Memory B cell (primary cell): ENCODE measurements at regions not wholly inside any gene's neighbourhood (a gene's known extent, or its start where the extent isn't known, plus 50 kb on each side); places are given as distances from the start of the nearest gene placed in this dataset.

ENCODE experiments used
- ATAC-seq: fragments of 150-1000 bp; cut with Tn5 transposase; 2 replicates; pipeline ENCODE4 v1.10.0; 2021; ENCODE audit warnings: low read depth, mild to moderate bottlenecking, moderate library complexity
- DNase-seq, 2 donors: peaks; one replicate each; pipeline ENCODE4 v3.0.0; 2022; ENCODE audit warnings: low spot score in 2 of 2
- H3K27ac Mint-ChIP-seq: one replicate; pipeline ENCODE4 v1.8.0; 2022; ENCODE audit warnings: mild to moderate bottlenecking, moderate library complexity, mixed read lengths
- H3K27me3 Mint-ChIP-seq: one replicate; pipeline ENCODE4 v1.8.0; 2022; ENCODE audit warnings: mixed read lengths
- H3K36me3 Mint-ChIP-seq: one replicate; pipeline ENCODE4 v1.8.0; 2022; ENCODE audit warnings: mild to moderate bottlenecking, mixed read lengths
- H3K4me1 Mint-ChIP-seq: one replicate; pipeline ENCODE4 v1.8.0; 2022; ENCODE audit warnings: mixed read lengths
- H3K4me3 Mint-ChIP-seq: one replicate; pipeline ENCODE4 v1.8.0; 2022; ENCODE audit warnings: mild to moderate bottlenecking, moderate library complexity, mixed read lengths
- H3K9me3 Mint-ChIP-seq: one replicate; pipeline ENCODE4 v1.8.0; 2022; ENCODE audit warnings: mixed read lengths

DNA sequence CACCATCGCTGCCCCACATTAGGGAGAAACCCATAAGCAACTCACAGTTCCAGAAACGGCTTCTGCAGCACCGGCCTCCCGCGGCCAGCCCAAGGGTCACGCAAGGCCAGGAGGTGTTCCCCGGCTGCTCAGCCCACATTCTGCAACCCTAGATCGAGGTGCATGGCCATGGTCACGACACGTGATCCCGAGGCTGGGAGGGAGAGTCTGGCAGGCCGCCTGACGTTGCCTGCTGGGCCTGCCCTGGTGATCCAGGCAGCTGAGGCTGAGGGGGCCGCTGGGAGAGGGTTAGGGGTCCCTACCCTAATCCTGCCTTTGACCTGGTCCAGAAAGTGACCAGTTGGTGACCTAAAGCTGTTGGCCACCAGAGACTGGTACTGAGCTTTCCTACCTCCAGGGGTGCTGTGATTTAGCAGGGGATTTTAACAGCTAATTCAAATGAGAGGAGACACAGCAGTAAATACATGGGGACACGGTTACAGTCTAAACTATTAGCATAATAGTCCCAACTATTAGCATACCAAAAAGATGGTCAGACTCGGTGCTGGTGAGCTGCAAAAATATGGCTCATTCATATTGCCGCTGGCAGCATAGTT, 97.4 kb upstream of the CIBAR2 start:
- ATAC-seq (no peak), DNase-seq (no peak)
- Mint-ChIP-seq H3K4me3 (no peak overlapping the region), H3K9me3 (no peaks in the 10 kb centered on the region), H3K36me3 (no peaks in the 10 kb centered on the region), H3K27me3 (peaks cover 11% of the 10 kb centered on the region), H3K27ac (no peak overlapping the region), H3K4me1 (no peaks in the 10 kb centered on the region)

DNA sequence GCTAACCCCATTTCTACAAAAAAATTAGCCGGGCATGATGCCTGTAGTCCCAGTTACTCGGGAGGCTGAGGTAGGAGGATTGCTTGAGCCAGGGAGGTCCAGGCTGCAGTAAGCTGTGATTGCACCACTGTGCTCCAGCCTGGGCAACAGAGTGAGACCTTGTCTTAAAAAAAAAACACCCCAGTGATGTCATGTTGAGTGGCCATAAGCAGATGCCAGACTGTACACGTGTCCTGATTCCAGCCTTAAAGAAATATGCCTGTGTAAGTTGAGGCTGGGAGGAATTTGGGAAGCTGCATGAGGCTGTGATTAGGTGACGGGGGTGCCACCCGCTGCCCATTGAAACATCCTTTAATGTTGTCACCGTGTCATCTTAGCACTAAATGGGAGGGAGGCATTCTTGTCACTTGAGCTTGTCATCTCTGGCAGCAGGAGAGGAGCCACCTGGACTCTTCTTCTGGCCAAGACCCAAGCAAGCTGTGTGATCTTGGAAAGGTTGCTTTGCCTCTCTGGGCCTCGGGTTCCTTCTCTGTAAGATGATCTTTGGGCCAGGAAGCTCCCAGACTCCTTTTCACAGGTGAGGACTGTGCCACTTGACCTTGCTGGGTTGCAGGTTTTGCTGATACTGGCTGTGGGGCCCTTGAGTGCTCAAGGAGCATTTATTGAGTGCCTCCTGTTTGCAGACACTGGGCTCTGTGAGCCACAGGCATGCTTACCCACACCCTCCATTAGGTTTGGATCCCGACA, 98.3 kb upstream of the CIBAR2 start:
- peaks cover 12% of the 10 kb centered on the region for H3K27me3 Mint-ChIP-seq
- no peak overlapping the region for H3K27ac Mint-ChIP-seq
- no peaks in the 10 kb centered on the region for H3K36me3 Mint-ChIP-seq
- H3K4me3 Mint-ChIP-seq: no peak overlapping the region
- no peak for DNase-seq
- H3K4me1 Mint-ChIP-seq: no peaks in the 10 kb centered on the region
- no peak for ATAC-seq
- H3K9me3 Mint-ChIP-seq: no peaks in the 10 kb centered on the region

DNA sequence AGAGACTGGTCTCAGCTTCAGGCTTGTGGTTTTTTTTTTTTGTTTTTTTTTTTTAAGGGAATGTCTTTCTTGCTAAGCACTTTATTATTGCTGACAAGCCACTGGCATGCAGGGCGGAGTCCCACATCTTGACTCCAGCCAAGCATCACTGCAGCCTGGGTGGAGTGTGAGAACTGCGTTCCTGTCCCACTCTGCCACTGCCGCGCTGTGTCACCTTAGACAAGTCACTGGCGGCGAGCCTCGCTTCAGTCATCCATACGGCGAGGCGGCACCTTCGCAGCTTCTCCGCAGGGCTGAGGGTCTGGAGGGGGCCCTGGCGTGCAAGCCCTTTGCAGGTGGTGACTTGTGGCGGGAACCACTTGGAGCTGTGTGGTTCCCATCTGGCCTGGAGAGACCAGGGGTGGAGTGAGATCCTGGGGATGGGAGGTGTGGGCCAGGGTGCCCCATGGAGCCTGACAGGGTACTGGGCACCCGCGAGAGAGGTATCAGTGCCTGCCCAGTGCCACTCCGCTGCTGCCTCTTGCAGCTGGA, 99.1 kb upstream of the CIBAR2 start:
- Mint-ChIP-seq H3K4me1 (no peaks in the 10 kb centered on the region), H3K9me3 (no peaks in the 10 kb centered on the region), H3K36me3 (no peaks in the 10 kb centered on the region), H3K27ac (no peak overlapping the region), H3K27me3 (peaks cover 9% of the 10 kb centered on the region), H3K4me3 (no peak overlapping the region)
- no peak for ATAC-seq
- no peak for DNase-seq

DNA sequence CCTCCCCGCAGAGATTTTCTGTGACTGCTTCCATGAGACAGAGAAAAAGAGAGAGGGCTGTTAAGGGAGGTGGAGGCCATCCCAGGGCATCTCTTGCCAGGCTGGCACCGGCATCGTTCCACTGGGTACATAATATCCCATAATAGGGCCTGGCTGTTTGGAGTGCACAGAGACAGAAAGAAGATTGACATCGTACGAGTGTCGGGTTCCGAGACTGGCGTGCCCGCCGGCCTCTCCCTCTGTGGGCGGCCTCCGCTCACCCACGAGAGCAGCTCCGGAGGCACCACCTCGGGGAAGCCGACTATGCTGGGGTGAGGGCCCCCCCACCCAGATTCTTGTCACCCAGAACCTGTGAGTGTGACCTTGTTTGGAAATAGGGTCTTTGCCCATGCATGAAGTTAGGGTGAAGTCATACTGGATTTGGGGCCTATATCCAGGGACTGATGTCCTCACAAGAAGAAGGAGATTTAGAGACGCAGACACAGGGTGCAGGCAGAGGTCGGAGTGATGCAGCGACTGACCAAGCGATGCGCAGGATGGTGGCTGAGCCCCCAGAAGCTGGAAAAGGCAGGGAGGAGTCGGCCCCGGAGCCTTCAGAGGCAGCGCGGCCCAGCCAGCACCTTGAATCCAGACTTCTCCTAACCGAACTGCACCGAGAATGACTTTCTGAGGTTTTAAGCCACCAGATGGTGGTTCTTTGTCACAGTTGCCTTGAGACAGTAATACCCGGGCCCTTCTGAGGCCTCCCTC, 101.8 kb upstream of the CIBAR2 start:
- peaks cover 9% of the 10 kb centered on the region for H3K27me3 Mint-ChIP-seq
- H3K4me3 Mint-ChIP-seq: no peak overlapping the region
- H3K27ac Mint-ChIP-seq: no peak overlapping the region
- H3K4me1 Mint-ChIP-seq: no peaks in the 10 kb centered on the region
- H3K36me3 Mint-ChIP-seq: no peaks in the 10 kb centered on the region
- DNase-seq (no peak), ATAC-seq (no peak)
- H3K9me3 Mint-ChIP-seq: no peaks in the 10 kb centered on the region

DNA sequence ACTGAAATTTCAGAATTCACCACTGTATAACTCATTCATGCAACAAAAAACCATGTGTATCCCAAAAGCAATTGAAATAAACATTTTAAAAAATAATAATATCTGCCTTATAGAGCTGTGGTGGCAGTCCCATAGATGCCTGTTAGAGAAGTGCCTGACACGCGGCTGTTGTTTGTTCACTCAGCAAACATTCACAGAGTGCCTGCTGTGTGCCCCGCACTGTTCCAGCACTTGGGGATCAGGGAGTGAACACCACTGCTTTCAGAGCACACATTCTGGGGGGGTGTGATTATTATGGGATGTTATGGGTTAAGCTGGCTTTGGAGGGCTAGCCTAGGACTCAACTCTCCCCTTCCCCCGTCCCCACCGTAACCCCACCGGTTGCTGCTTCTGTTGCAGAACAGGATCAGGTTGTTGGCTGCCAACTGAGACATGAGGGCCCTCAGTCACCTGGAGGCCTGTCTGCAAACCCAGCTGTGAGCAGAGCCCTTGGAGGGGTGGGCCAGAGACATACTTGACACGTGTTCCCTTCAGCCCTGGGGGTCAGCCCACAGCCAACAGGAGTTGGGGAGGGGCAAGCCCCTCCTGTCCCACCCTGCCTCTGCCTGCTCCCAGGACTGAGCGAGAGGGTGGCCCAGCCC, 103.3 kb upstream of the CIBAR2 start:
- no peak for DNase-seq
- H3K4me3 Mint-ChIP-seq: no peak overlapping the region
- peaks cover 9% of the 10 kb centered on the region for H3K27me3 Mint-ChIP-seq

DNA sequence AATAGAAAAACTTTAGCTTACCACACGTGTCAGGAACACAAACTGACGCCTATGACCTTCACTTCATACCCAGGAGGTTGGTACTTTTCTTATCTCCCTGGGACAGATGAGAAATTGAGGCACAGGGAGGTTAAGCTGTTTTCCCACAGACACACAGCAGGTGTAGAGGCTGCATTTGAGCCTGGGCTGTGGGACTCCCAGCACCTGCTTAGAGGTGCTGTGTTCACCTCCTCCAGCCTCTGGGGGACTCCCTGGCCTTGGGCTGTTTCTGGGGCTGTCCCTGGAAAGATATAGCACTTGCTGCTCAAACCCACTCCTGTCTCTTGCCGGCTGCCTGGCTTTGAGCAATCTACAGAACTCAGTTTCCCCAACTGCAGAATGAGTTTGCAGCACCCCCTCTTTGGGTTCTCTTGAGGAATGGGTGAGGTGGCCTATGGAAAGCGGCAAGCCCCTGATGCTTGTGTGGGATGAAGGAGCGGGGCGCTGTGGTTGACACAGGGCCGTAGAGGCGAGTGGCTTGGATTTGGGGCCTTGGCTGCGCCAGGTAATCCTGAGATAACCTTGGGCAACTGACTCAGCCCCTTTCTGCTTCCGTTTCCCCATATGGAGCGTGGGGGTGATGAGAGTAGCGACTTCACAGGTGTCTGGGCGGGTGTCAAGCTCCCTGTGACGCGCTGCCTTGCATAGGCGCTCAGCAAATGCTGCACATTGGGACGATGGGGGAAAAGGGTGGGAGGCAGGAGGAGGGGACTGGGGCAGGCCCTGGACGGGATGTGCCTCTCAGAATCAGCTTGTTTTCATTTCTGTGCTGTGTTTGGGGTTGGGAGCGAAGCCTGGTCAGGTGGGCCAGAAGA, 104.5 kb upstream of the CIBAR2 start:
- Mint-ChIP-seq H3K4me1 (no peaks in the 10 kb centered on the region), H3K27me3 (peaks cover 13% of the 10 kb centered on the region), H3K27ac (no peak overlapping the region), H3K36me3 (no peaks in the 10 kb centered on the region), H3K9me3 (no peaks in the 10 kb centered on the region), H3K4me3 (no peak overlapping the region)
- ATAC-seq (no peak), DNase-seq (no peak)

More for the DNA sequence above, 103.3 kb upstream of the CIBAR2 start:
- Mint-ChIP-seq H3K4me1 (no peaks in the 10 kb centered on the region), H3K36me3 (no peaks in the 10 kb centered on the region), H3K9me3 (no peaks in the 10 kb centered on the region), H3K27ac (no peak overlapping the region)
- no peak for ATAC-seq

DNA sequence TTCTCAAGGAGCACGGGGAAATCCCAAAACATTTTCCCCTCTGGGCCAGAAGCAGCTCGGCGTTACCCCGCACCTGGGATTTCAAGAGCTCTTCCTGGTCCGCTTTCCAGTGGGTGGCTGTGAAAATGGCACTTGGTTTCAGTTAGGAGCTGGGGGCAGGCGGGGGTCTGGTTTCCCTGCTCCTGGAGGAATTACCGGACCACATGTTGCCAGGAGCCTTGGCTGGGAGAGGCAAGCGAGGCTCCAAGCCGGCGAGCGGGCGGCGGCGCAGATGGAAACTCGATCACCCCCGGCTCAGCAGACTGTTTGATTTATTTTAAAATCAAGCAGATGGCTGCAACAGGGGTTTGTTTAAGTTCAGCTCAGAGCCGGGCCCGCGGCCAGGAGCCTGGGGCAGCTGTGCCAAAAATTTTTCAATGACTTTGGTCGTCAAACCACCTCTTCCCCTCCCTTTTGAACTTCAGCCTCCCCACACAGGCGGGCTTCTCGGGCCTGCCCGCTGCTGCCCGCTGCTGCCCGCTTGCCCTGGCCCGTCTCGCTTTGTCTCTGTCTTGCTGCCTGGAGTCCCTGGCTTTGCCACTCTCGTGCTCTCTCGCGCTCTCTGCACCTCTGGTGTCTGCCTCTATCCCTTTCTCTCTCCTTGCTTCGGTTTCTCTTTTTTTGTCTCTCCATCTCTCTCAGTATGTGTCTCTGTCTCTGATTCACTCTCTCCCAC, 108.0 kb upstream of the CIBAR2 start:
- Mint-ChIP-seq H3K4me3 (no peak overlapping the region), H3K27me3 (peaks cover 6% of the 10 kb centered on the region), H3K36me3 (no peaks in the 10 kb centered on the region), H3K9me3 (no peaks in the 10 kb centered on the region), H3K4me1 (no peaks in the 10 kb centered on the region), H3K27ac (no peak overlapping the region)
- no peak for ATAC-seq
- DNase-seq: no peak

DNA sequence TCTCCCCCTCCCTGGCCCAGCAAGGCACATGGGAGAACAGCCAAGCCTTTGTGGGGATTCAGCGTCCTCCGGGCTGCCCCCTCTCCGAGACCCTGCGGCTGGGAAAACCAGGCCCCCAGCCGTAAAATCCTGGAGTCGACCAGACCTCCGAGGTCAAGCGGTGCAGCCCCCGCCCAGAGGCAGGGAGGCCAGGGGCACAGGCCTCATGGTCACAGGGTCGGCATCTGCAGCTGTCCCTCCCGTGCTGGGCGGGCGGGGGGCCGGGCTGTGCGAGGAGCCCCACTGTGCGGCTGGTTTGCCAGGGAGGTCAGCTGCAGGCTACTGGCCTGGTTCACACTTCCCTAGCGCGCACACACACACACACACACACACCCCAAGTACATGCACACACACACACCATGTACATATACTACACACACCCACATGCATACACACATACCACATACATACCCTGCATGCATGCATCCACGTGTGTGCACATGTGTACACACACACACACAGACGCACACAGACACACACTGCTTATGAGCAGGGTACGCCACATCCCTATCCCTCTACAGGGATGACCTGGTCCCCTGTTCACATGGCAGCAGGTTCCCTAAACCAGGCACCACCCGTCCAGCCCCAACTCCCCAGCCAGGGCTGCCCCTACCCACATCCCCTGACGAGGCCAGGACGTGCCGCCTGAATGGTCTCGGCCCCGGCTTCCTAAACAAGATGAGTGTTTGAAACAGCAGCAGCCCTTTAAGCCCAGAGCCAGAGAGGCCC, 108.9 kb upstream of the CIBAR2 start:
- Mint-ChIP-seq H3K27me3 (peaks cover 6% of the 10 kb centered on the region), H3K4me1 (no peaks in the 10 kb centered on the region), H3K9me3 (no peaks in the 10 kb centered on the region), H3K27ac (no peak overlapping the region), H3K36me3 (no peaks in the 10 kb centered on the region), H3K4me3 (no peak overlapping the region)
- DNase-seq (no peak), ATAC-seq (no peak)

DNA sequence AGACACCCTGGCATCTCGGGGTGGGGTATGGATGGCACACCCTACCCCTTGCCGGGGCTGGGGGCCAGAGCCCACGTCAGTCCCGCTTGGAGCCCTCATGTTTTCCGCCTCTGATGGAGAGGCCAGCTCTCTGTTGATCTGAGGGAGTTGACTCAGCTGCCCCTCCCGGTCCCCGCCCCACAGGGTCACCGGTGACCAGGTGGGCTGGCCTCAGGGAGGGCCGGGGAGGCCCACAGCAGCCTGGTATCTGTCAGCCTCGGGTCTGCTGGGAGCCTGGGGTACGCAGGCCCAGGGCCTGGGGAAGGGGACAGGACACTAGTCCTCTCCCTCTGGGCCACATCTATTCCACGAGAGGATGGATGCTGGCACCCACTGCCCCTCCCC, 109.5 kb upstream of the CIBAR2 start:
- no peak for DNase-seq
- Mint-ChIP-seq H3K27ac (no peak overlapping the region), H3K9me3 (no peaks in the 10 kb centered on the region), H3K4me1 (no peaks in the 10 kb centered on the region), H3K4me3 (no peak overlapping the region), H3K27me3 (peaks cover 7% of the 10 kb centered on the region), H3K36me3 (no peaks in the 10 kb centered on the region)
- no peak for ATAC-seq

DNA sequence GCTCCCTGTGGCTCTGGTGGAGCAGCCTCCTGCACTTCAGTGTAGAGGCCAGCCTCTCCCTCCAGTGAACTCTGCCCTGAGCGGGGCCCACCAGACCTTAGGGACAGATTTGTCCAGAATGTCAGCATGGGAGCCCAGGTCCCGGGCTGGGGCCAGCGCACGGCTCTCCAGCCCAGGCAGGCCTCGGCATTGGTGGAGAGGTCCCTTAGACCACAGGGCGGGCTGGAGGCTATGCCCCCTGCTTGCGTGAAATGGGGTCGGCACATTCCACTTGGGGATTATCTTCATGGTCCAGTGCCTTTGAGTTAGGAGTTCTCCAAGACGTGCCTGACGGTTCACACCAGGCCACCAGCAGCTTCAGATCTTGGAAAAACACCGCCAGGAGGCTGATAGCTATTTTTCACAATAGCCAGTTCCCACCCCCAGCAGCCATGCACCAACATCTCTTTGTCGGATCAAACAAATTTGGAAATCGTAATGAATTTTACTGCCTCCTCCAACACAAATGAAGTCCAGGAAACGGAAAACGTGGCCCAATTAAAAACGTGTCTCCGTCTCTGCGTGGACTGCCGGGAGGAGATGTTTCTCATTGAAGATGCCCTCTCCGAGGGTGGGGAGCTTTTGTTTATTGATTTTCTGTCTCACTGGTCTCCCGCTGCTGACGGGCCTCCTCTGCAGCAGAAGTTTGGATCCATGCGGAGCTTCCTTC, 110.0 kb upstream of the CIBAR2 start:
- Mint-ChIP-seq H3K4me1 (peaks cover 5% of the 10 kb centered on the region), H3K27me3 (peaks cover 12% of the 10 kb centered on the region), H3K4me3 (no peak overlapping the region), H3K36me3 (no peaks in the 10 kb centered on the region), H3K27ac (no peak overlapping the region), H3K9me3 (no peaks in the 10 kb centered on the region)
- no peak for DNase-seq
- ATAC-seq: no peak

DNA sequence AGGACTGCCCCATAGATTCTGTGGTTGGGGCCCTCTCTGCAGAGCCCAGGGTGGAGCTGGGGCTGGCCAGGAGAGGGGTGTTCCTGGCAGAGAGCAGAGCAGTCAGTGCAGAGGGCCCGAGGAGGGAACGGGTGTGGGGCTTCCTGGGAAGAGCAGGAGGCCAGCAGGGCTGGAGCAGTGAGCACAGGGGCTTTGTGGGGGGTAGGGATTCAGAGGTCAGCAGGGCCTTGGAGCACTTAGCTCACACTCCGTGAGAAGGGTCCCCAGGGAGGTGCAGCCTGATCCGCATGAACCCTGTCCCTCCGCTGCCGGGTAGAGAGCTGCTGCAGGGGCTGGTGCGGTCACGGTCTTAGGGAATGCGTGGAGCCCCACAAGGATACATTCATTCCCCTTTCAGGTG, 113.0 kb upstream of the CIBAR2 start:
- Mint-ChIP-seq H3K36me3 (no peaks in the 10 kb centered on the region), H3K4me1 (peaks cover 10% of the 10 kb centered on the region), H3K27me3 (peaks cover 16% of the 10 kb centered on the region), H3K9me3 (no peaks in the 10 kb centered on the region), H3K27ac (no peak overlapping the region), H3K4me3 (no peak overlapping the region)
- DNase-seq: no peak
- no peak for ATAC-seq

DNA sequence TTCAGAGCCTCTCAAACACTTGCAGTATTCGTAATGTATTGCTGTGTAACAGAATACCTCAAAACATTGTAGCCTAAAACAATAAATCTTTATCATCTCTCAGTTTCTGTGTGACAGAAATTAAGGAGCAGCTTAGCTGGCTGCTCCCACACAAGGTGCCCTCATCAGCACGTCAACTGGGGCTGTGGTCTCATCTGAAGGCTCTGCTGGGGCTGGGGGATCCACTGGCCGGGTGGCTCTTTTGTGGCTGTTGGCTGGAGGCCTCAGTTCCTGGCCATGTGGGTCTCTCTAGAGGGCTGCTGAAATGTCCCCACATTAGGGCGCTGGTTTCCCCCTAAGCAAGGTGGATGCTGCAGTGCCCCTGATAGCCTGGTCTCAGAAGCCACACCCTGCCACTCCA, 113.4 kb upstream of the CIBAR2 start:
- Mint-ChIP-seq H3K36me3 (no peaks in the 10 kb centered on the region), H3K27ac (no peak overlapping the region), H3K27me3 (peaks cover 16% of the 10 kb centered on the region), H3K4me3 (no peak overlapping the region), H3K9me3 (peaks cover 2% of the 10 kb centered on the region), H3K4me1 (peaks cover 10% of the 10 kb centered on the region)
- DNase-seq: no peak
- no peak for ATAC-seq
